CD14-positive monocyte (primary cell): ENCODE measurements at regions not wholly inside any gene's neighbourhood (a gene's known extent, or its start where the extent isn't known, plus 50 kb on each side); places are given as distances from the start of the nearest gene placed in this dataset.

Experiments
- DNase-seq, 3 donors: peaks; one replicate each; pipeline ENCODE4 v3.0.0-alpha.2; 2011 to 2022
- H2AFZ ChIP-seq: 2 replicates; pipeline ENCODE4 v1.6.0; 2012; ENCODE audit warnings: mild to moderate bottlenecking, low read depth, low read length, inconsistent platforms; ENCODE audit not compliant: insufficient read depth, poor library complexity, severe bottlenecking
- H3K27ac ChIP-seq, 2 donors: 1 replicate in 1 of 2; 2 replicates in 1 of 2; pipeline ENCODE4 v1.5.1; 2012 to 2013; ENCODE audit warnings: low read length in 2 of 2, control low read depth in 1 of 2, inconsistent platforms in 1 of 2, low read depth in 1 of 2, mild to moderate bottlenecking in 1 of 2
- H3K27me3 ChIP-seq, 2 donors: one replicate each; pipeline versions ENCODE4 v1.6.0 to v1.6.1; 2011 to 2013; ENCODE audit warnings: low read length in 2 of 2; ENCODE audit not compliant: control insufficient read depth in 2 of 2, insufficient read depth in 2 of 2
- H3K36me3 ChIP-seq, 2 donors: replicated peaks in 1 of 2; 1 replicate in 1 of 2; 2 replicates in 1 of 2; pipeline versions ENCODE4 v1.5.1 to v1.6.1; 2012 to 2013; ENCODE audit warnings: low read length in 2 of 2, control low read depth in 1 of 2, inconsistent platforms in 1 of 2, mild to moderate bottlenecking in 1 of 2; ENCODE audit not compliant: insufficient read depth in 2 of 2, control insufficient read depth in 1 of 2
- H3K4me1 ChIP-seq, 2 donors: 1 replicate in 1 of 2; 2 replicates in 1 of 2; pipeline versions ENCODE4 v1.5.1 to v1.6.1; 2012 to 2013; ENCODE audit warnings: low read length in 2 of 2, control low read depth in 1 of 2, inconsistent platforms in 1 of 2, mild to moderate bottlenecking in 1 of 2, moderate library complexity in 1 of 2; ENCODE audit not compliant: insufficient read depth in 2 of 2, control insufficient read depth in 1 of 2
- H3K4me2 ChIP-seq: replicated peaks from 2 replicates; pipeline ENCODE3; 2012; ENCODE audit warnings: low read length, moderate library complexity, mild to moderate bottlenecking; ENCODE audit not compliant: poor library complexity, severe bottlenecking; ENCODE audit errors: extremely low read depth
- H3K4me3 ChIP-seq, 3 experiments: fragments of 200-600 bp in 1 of 3; sonication (generic) in 1 of 3; replicated peaks in 1 of 3; 1 replicate in 2 of 3; 2 replicates in 1 of 3; pipeline ENCODE4 v1.5.1; 2011 to 2013; ENCODE audit warnings: low read length in 3 of 3, mild to moderate bottlenecking in 3 of 3, control low read depth in 2 of 3, low read depth in 2 of 3, inconsistent platforms in 1 of 3, moderate library complexity in 1 of 3
- H3K79me2 ChIP-seq: 2 replicates; pipeline ENCODE4 v1.6.0; 2012; ENCODE audit warnings: mild to moderate bottlenecking, control low read depth, inconsistent platforms, low read length, moderate library complexity; ENCODE audit not compliant: insufficient read depth
- H3K9ac ChIP-seq: 2 replicates; pipeline ENCODE4 v1.6.0; 2017; ENCODE audit warnings: low read length, mild to moderate bottlenecking; ENCODE audit not compliant: insufficient read depth, poor library complexity, severe bottlenecking
- H3K9me3 ChIP-seq, 2 donors: replicated peaks in 1 of 2; 1 replicate in 1 of 2; 2 replicates in 1 of 2; pipeline versions ENCODE4 v1.5.1 to v1.6.1; 2012 to 2013; ENCODE audit warnings: low read length in 2 of 2, control low read depth in 1 of 2; ENCODE audit not compliant: control insufficient read depth in 1 of 2, insufficient read depth in 1 of 2
- H4K20me1 ChIP-seq: 2 replicates; pipeline ENCODE4 v1.6.0; 2012; ENCODE audit warnings: mild to moderate bottlenecking, low read length, control low read depth, moderate library complexity; ENCODE audit not compliant: insufficient read depth
- H3K27ac Mint-ChIP-seq, 7 donors: one replicate each; pipeline ENCODE4 v1.8.0; 2020; ENCODE audit warnings: mild to moderate bottlenecking in 7 of 7, mixed read lengths in 7 of 7, moderate library complexity in 6 of 7, inconsistent platforms in 2 of 7
- H3K27me3 Mint-ChIP-seq, 3 donors: one replicate each; pipeline ENCODE4 v1.8.0; 2021 to 2022; ENCODE audit warnings: low read depth in 3 of 3, mild to moderate bottlenecking in 3 of 3, mixed read lengths in 3 of 3, moderate library complexity in 3 of 3, inconsistent platforms in 1 of 3
- H3K36me3 Mint-ChIP-seq, 2 donors: one replicate each; pipeline ENCODE4 v1.8.0; 2020; ENCODE audit warnings: mixed read lengths in 2 of 2, inconsistent platforms in 1 of 2, mild to moderate bottlenecking in 1 of 2
- H3K4me1 Mint-ChIP-seq: one replicate; pipeline ENCODE4 v1.8.0; 2020; ENCODE audit warnings: mild to moderate bottlenecking, mixed read lengths
- H3K4me3 Mint-ChIP-seq, 2 donors: one replicate each; pipeline ENCODE4 v1.8.0; 2020; ENCODE audit warnings: mild to moderate bottlenecking in 2 of 2, mixed read lengths in 2 of 2, moderate library complexity in 1 of 2
- H3K9me3 Mint-ChIP-seq, 7 donors: one replicate each; pipeline ENCODE4 v1.8.0; 2020 to 2022; ENCODE audit warnings: mixed read lengths in 7 of 7, mild to moderate bottlenecking in 6 of 7, moderate library complexity in 6 of 7, inconsistent platforms in 2 of 7
- WGBS: methylation state at CpG from one replicate; pipeline ENCODE4 v1.1.5; 2013; ENCODE audit warnings: missing lambda C conversion rate; ENCODE audit not compliant: insufficient coverage; 5-methylcytosine and 5-hydroxymethylcytosine counted together
- intact Hi-C, 2 donors: fragments of 100-400 bp; cut with micrococcal nuclease; formaldehyde crosslinking; loops; one replicate each; pipeline versions ENCODE4 v1.15.0 to v1.15.1; 2023
- TF ChIP-seq, protein P1 (sequence below): fragments of 200-600 bp; IDR thresholded peaks from one replicate; pipeline ENCODE4 v1.8.0; 2022; ENCODE audit warnings: antibody characterized with exemption, mild to moderate bottlenecking

DNA sequence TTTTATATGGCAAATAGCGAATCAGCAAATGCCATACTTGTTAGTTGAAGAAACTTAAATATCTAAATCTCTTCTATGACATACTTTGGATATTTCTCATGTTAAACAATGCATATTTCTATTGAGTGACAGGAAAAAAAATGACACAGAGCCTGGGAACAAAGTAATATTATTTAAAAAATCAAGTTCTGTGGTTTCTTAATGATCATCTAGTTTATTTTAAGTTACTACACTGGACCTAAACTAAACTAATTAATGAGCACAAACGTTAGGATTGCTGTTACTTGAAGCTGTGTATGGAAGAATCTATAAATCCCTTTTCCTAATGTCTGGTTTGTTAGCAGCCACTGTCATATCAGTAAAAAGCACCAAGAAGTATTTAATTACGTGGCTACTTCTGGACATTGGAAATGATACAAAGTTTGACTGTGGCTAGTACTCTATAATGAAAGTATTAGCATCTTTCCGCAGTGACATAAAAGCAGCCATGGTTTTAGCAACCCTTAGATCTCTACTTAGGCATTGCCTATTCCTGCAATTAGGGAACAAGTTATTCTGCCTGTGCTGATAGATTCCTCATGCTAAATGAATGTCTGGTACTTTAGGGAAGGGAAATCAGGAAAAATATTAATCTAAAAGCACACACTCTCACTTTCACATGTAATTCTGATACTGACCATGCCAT is 981.7 kb upstream of the B3GALT2 start:
- no peaks in the 10 kb centered on the region for H3K4me1 ChIP-seq
- peaks cover 4% of the 10 kb centered on the region in 2 donors for H3K9me3 ChIP-seq
- no peak for DNase-seq
- no peaks in the 10 kb centered on the region for H3K36me3 ChIP-seq
- H3K4me3 ChIP-seq: no peak overlapping the region
- H2AFZ ChIP-seq: no peak overlapping the region
- H3K4me3 Mint-ChIP-seq: no peak overlapping the region
- H3K27ac Mint-ChIP-seq: no peak overlapping the region
- H3K27me3 Mint-ChIP-seq: no peaks in the 10 kb centered on the region
- H4K20me1 ChIP-seq: no peaks in the 10 kb centered on the region
- H3K36me3 Mint-ChIP-seq: no peaks in the 10 kb centered on the region
- H3K9ac ChIP-seq: no peak overlapping the region
- TF ChIP-seq, protein P1, sequence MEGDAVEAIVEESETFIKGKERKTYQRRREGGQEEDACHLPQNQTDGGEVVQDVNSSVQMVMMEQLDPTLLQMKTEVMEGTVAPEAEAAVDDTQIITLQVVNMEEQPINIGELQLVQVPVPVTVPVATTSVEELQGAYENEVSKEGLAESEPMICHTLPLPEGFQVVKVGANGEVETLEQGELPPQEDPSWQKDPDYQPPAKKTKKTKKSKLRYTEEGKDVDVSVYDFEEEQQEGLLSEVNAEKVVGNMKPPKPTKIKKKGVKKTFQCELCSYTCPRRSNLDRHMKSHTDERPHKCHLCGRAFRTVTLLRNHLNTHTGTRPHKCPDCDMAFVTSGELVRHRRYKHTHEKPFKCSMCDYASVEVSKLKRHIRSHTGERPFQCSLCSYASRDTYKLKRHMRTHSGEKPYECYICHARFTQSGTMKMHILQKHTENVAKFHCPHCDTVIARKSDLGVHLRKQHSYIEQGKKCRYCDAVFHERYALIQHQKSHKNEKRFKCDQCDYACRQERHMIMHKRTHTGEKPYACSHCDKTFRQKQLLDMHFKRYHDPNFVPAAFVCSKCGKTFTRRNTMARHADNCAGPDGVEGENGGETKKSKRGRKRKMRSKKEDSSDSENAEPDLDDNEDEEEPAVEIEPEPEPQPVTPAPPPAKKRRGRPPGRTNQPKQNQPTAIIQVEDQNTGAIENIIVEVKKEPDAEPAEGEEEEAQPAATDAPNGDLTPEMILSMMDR: no peak
- peaks cover 1 to 7% (median 4%) of the 10 kb centered on the region in 7 donors for H3K9me3 Mint-ChIP-seq
- no peaks in the 10 kb centered on the region for H3K4me1 Mint-ChIP-seq
- no peak overlapping the region for H3K4me2 ChIP-seq
- intact Hi-C loops: no loop called here
- H3K27ac ChIP-seq: no peak overlapping the region
- no CpG with 5 or more reads among the region's 4 CpGs for WGBS
- H3K27me3 ChIP-seq: no peaks in the 10 kb centered on the region
- no peaks in the 10 kb centered on the region for H3K79me2 ChIP-seq

DNA sequence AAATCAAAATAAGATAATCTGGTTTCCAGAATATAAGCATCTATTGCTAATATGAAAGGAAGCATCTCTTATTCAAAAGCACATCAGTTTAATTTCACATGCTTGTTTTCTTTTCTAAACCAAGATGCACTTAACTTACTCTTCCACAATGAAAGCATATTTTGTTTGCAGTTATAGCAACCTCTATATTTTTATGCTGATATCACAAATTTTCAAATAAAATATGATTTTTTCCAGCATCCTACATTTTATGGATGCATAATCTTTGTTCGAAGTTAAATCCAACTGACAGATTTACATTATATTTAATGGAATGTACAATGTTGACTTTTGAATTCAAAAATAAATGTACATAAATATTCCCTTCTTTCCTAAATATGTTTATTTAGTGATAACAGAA is 978.3 kb upstream of the B3GALT2 start:
- intact Hi-C loops: no loop called here
- Histone ChIP-seq H4K20me1 (no peaks in the 10 kb centered on the region), H3K27ac (no peak overlapping the region), H3K27me3 (no peaks in the 10 kb centered on the region), H3K4me2 (no peak overlapping the region), H3K36me3 (no peaks in the 10 kb centered on the region), H3K79me2 (no peaks in the 10 kb centered on the region), H2AFZ (no peak overlapping the region), H3K4me1 (no peaks in the 10 kb centered on the region), H3K9ac (no peak overlapping the region), H3K9me3 (peaks cover 4% of the 10 kb centered on the region in 2 donors), H3K4me3 (no peak overlapping the region)
- Mint-ChIP-seq H3K4me3 (no peak overlapping the region), H3K27ac (no peak overlapping the region), H3K9me3 (peaks cover 0 to 7% (median 3%) of the 10 kb centered on the region in 7 donors), H3K27me3 (no peaks in the 10 kb centered on the region), H3K36me3 (no peaks in the 10 kb centered on the region), H3K4me1 (no peaks in the 10 kb centered on the region)
- WGBS: no CpG with 5 or more reads among the region's 1 CpG
- DNase-seq: no peak
- TF ChIP-seq, protein P1: no peak
